HG02840 (cell line): ENCODE measurements at regions not wholly inside any gene's neighbourhood (a gene's known extent, or its start where the extent isn't known, plus 50 kb on each side); places are given as distances from the start of the nearest gene placed in this dataset.
"Not testable (repeated sequence)": the region's sequence is repeated elsewhere in the genome, so short reads cannot be mapped to it uniquely, and the experiment has no call there.

Experiments
- ATAC-seq: cut with Tn5 transposase; IDR thresholded peaks from one replicate; pipeline ENCODE4 v1.9.1; 2021; ENCODE audit warnings: mild to moderate bottlenecking, moderate library complexity, moderate number of reproducible peaks; ENCODE audit not compliant: unreplicated experiment, low FRiP score

DNA sequence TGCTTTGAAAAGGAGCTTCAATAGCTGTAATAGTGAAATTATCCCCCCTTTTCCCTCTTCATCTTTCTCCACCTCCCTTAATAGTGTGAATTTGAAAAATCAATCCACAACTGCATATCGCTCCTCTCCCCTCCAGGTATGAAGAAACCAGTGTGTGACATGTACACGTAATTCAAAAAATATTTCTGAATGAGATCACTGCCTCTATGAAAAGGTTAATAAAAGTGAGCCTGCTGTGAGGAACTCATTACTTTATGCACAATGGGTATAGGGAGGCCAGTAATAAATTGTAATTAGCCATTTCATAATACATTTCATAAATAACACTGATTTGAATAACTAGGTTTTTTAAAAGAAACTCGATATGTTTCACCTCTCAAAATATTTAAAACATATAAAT, 209.0 kb upstream of the KYNU start:
- ATAC-seq, result no peak

DNA sequence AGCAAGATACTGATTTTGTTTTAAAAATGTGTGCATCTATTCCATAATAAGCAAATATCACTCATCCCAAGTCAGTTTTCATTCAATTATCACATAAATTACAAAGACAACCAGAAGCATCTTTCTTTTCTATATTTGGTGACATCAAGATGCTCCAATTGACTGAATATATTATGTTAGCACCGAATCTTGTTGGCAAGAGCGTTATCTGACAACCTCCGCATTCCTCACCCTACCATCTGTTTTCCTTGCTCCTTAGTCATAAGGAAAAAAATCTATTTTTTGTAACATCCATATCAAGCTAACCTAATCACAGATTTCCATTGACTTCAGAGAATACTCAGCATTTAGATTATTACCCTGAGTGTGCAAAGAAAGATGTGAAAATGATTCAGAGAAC, 212.2 kb upstream of the KYNU start:
- no peak for ATAC-seq

DNA sequence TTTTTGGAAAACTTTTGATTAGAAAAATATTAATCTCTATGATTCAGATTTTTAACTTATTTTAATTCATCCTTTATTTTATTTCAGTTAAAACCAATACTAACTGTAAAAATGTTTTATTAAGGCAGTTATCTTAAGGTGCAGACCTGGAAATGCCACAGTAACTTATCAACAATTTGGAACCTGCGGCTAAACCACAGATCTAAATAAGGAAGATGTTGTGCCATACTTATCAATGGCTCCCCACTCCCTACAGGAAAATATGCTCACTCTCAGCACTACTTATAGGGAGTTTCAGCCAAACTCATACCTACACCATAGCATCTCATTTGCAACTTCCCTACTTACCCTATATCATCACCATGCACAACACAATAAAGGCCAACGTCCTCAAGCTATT, 226.9 kb upstream of the KYNU start:
- no peak for ATAC-seq

DNA sequence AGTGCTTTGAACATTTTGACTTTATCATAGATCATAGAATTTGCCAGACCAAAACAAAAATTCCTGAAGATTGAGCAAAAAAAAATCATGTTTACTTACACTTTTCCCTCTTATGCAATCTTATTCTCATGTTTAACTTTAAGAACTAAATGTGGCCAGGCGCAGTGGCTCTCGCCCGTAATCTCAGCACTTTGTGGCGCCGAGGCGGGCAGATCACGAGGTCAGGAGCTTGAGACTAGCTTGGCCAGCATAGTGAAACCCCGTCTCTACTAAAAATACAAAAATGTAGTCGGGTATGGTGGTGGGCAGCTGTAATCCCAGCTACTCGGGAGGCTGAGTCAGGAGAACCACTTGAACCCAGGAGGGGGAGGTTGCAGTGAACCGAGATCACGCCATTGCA, 227.9 kb upstream of the KYNU start:
- no peak for ATAC-seq

DNA sequence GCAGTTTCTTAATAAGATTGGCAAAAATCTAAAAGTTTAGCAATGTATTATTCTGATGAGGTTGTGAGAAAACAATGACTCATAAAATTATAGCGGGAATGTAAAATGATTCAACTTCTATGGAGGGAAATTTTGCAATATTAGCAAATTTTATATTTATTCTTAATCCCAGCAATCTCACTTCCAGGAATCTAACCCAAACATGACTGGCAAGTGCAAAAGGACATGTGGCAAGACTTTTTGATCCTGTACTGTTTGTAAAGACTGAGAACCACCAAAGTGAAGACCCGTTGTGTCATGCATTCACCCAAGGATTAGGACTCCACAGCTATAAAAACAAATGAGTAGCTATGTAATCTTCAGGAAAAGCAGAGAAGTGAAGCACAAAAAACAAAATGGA, 234.8 kb upstream of the KYNU start:
- ATAC-seq, result no peak

DNA sequence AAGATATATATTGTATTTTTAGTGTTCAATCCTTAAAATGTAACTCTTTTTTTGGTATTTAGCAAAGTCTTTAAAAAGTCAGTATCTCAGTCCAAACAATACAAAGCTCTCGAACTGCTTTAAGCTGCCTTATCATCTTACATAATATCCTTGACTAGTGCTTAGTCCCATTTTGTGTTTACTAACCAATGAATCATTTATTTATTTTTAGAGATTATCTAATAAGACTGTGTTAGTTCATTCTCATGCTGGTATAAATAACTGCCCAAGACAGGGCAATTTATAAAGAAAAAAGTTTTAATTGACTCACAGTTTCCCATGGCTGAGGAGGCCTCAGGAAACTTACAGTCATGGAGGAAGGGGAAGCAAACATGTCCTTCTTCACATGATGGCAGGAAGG, 248.3 kb upstream of the KYNU start:
- no peak for ATAC-seq

DNA sequence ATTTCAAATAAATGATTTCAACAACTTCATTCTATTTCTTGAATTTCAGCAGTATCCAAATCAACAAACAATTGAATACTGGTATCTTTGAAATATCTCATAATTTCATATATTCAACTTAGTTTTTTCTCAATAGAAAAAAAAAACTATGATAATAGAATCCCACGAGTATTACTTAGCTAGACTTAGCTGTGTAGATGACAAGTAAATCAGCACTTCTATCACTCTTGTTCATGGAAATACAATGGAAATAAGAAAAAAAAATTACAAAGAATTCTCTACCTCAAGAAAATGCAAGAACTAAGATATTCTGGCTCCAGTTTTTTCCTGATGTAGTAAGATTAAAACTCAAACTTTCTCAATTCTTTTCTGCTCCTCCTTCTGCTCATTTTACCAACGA, 256.2 kb upstream of the KYNU start:
- ATAC-seq, result no peak

DNA sequence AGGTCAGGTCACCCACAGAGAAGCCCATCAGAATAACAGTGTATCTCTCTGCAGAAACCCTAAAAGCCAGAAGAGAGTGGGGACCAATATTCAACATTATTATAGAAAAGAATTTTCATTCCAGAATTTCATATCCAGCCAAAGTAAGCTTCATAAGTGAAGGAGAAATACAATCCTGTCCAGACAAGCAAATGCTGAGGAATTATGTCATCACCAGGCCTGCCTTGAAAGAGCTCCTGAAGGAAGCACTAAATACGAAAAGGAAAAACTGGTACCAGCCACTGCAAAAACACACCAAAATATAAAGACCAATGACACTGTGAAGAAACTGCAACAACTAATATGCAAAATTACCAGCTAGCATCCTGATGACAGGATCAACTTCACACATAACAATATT, 260.0 kb upstream of the KYNU start:
- ATAC-seq, result no peak

DNA sequence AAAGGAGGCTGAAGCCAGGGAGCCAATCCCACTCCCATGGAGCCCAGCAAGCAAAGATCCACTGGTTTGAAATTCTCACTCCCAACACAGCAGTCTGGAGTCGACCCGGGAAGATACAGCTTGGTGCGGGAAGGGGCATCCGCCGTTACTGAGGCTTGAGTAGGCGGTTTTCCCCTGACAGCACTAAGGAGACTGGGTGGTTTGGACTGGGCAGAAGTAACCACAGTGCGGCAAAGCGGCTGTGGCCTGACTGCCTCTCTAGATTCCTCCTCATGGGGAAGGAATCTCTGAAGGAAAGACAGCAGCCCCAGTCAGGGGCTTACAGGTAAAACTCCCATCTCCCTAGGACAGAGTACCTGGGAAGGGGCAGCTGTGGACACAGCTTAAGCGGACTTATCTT, 261.6 kb upstream of the KYNU start:
- no peak for ATAC-seq

DNA sequence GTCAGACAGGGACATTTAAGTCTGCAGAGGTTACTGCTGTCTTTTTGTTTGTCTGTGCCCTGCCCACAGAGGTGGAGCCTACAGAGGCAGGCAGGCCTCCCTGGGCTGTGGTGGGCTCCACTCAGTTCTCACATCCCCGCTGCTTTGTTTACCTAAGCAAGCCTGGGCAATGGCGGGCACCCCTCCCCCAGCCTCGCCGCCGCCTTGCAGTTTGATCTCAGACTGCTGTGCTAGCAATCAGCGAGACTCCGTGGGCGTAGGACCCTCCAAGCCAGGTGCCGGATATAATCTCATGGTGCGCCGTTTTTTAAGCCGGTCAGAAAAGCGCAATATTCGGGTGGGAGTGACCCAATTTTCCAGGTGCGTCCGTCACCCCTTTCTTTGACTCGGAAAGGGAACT, 264.3 kb upstream of the KYNU start:
- not testable (repeated sequence) for ATAC-seq

DNA sequence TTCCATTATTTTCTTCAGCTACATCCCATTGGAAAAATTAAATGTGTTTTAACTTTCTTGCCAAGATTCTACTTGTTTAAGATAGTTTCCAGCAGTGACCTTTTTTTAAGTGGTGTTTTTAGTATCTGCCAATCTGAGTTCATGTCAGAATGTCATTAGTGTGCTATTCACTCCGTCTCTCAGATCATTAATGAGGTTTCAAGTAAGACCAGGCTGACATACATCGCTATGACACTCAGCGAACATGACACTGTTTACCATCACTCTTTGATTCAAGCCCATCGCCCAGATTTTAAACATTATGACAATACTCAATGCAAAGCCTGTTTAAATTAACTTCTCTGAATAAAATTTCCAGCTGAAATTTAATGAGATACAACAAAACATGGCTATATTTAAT, 272.0 kb upstream of the KYNU start:
- ATAC-seq, result no peak

DNA sequence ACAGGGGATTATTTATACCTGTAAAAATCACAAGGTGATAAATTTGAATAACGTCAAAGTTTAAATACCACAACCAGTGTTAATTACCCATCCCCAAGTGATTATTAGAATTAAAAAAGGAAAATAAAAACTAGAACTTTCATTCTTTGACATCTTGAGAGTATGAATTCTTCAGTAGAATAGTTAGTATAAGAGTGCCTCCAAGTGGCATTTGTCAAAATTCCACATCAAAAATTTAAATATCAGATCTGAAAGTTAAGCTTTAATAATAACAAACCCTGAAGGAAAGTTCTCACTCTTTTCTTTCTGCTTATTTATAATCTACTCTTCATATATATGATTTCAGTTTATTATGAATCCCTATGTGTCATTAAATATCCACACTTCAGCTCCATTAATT, 273.7 kb upstream of the KYNU start:
- ATAC-seq, result no peak

DNA sequence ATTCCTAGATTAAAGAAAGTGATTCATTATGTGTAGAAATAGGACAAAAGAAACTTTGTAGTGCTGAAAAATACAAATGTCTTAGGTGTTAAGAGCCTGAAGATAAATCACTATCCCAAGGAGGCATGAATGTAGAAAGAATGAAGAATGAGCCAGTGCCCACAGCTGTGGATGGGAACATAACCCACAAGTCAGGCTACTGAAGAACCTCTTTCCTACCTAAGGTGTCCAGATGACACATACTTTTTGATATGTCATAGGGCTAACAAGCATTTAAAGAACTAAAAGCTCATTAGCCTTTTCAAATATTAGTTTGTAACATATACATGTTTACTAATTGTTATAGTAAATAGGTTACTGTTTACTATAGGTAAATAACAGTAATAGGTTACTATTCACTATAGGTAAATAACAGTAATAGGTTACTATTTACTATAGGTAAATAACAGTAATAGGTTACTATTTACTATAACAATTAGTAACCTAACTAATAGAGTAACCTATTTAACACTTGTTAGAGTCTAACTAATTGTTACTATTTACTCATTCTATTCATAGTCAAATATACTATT, 275.0 kb upstream of the KYNU start:
- no peak for ATAC-seq

DNA sequence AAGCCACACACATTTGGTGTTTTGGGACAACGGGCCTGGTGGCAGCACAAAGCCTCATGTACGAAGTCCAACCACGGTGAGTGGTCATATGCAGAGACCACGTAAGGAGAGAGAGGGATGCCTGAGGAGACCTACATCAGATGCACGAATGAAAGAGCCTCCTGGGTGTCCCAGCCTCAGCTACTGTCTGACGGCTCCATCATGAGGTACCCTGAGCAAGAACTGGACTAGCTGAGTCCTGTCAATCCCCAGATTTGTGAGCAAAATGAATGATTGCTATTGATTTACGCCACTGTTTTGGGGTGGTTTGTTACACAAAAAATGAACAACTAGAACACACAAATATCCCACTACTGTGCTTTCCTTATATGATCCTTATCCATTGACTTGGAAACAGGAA, 275.7 kb upstream of the KYNU start:
- no peak for ATAC-seq

DNA sequence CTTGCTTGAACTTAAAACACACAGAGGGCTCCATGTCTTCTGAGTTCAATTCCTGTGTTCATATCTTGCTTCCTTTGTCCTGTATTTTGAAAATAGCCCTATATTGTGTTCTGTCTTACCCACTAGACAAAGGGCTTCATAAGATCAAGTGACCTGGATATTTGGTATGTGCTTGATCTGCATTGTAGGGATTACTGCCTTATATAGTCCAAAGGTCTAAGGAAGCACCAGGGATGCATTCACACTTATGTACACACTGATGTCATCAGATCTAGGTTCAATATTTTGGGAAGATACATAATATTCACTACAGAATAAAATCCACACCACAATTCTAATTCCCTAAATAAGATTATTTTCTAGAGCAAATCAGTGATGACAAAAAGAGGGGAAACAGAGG, 278.0 kb upstream of the KYNU start:
- no peak for ATAC-seq

DNA sequence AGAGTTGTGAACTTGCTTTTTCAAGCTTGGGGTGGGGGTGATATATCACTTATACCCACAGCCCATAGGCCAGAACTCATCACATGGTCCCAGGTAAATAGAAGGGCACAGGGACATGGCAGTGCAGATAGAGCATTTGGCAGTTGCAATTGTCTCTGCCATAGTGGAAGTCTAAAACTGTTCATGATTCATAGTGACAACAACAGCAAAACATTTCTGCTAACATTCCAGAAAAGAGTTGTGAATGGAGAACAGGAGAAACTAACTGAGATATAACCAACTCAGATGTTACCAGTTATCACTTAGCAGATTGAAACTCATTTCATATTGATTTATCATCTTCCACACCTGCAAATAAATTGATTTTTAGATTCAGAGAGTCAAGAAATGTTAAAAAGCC, 278.6 kb upstream of the KYNU start:
- ATAC-seq, result no peak

DNA sequence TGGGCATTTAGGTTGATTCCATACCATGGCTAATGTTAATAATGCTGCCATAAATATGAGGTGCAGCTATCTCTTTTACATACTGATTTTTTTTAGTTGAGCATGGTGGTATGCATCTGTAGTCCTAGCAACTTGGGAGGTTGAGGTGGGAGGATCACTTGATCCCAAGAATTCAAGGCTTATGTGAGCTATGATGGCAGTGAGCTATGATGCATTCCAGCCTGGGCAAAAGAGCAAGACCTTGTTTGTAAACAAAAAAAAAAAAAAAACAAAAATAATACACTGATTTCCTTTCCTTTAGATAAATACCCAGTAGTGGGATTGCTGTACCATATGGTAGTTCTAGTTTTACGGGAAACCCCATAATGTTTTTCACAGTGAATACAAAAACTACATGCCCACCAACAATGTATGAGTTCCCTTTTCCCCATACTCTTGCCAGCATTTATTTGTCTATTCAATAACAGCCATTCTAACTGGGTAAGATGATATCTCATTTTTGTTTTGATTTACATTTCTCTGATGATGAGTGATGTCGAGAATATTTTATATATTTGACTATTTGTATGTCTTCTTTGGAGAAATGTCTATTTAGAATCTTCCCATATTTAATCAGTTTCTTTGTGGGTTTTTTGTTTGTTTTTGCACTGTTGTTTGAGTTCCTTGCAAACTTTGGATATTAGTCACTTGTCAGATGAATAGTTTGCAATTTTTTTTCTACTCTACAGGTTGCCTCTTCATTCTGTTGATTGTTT, 281.0 kb upstream of the KYNU start:
- ATAC-seq, result no peak

DNA sequence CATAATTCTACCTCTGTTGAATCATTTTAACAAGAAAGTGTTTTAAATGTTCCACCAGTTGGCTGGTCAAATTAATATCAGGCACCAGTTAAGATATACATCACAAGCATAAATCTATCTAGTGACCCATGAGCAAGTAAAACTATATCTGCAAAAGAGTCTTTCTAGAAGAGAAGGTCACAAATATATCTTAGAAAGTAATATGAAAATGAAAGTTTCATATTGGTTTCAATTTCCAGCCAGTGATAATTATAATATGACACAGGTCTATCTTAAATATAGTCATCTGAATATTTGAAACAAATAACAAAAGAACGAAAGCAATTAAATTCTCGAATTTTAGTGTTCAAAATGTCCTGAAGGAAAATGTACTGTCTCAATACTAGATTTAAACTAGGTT, 282.5 kb upstream of the KYNU start:
- ATAC-seq, result no peak

DNA sequence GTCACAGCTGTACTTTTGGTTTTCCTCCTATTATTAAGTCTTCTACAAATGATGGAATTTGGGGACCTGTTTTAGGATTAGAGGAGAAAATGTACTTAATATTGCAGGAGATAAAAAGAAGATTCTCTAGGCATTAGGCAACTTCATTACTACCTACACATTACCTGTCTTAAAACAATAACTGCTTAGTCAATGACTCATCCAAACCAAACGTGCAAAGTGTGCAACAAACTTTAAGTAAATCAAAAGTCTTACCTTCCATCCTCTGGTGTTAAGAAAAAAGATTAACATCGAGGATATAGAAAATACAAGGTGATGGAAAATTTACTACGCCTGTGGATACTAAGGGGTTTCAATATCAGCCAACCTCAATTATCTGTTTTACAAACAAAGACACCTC, 285.3 kb upstream of the KYNU start:
- no peak for ATAC-seq

DNA sequence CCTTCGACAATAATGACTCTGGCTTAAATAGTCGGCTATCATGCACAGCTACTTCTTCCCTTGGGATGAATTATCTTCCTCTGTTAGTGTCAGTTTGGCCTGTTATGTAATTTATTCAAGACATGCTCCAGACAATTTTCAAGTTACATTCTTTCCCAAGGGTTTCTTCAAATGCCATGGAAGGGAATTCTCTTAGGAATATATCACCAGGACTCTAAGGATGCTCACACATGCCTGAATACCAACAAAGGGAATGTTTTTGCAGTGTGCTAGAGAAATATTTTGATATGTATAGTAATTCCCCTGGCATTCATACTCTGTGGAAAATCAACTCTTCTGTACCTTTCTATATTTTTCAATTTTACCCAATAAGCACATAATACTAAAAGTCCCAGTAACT, 286.0 kb upstream of the KYNU start:
- ATAC-seq, result no peak

DNA sequence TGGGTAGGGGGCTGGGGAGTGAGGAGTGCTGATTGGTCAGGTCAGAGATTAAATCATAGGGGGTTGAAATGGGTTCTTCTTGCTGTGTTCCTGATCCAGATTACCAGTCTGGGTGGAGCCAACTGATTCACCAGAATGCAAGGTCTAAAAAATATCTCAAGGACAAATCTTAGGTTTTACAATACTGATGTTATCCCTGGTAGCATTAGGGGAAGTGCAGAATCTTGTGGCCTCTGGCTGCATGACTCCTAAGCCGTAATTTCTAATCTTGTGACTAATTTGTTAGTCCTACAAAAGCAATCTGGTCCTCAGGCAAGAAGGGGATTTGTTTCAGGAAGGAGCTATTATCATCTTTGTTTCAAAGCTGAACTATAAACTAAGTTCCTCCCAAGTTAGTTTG, 289.2 kb upstream of the KYNU start:
- no peak for ATAC-seq

DNA sequence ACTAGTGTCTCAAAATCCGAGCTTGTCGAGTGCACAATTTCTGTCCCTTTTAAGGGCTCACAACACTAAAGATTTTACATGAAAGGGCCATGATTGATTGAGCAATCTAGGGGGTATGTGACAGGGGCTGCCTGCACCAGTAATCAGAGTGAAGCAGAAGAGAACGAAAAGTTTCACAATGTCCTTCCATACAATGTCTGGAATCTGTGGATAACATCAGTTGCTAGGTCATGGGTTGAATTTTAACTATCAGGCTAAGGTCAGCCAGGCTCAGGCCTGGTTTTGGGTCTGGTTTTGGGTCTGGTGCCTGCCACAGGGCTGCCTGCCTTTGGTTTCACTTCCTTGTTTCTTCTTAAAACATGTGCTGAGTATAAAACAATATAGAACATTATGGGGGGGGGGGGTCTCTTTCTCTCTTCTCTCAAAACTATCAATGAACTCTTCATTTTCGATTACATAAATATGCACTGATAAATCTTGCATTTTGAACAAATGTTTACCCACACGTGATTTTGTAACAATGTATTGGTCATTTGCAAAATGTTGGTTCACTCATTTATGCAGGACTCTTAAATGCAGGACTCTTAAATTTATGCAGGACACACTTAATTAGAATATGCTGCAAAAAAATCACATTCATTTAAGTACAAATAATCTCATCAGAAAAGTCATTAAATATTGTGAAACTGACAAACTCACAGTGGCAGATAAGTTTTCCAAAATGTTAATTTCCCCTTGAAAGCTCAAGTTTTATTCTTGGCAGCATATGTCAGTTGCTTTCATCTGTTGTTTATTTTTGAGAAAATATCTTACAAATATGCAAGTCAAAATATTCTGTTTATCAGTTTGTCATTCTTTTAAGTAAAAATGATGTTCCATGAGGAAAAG, 290.5 kb upstream of the KYNU start:
- ATAC-seq, result no peak
